Activated CD4-positive, alpha-beta T cell treated with anti-CD3 and anti-CD28 coated beads, Interleukin-2, amount 50 U/mL, for 16 hours (primary cell): ENCODE measurements at regions not wholly inside any gene's neighbourhood (a gene's known extent, or its start where the extent isn't known, plus 50 kb on each side); places are given as distances from the start of the nearest gene placed in this dataset.

Experiments
- DNase-seq: peaks from one replicate; pipeline ENCODE4 v3.0.0-alpha.2; 2020

- no peak for DNase-seq
Measured at GRCh38 chr10:42973870-42974692, 102.8 kb upstream of the RET start.

- no peak for DNase-seq
Measured at GRCh38 chr10:42974693-42975002, 102.2 kb upstream of the RET start.

- no peak for DNase-seq
Measured at GRCh38 chr10:42975005-42975493, 101.8 kb upstream of the RET start.

- DNase-seq, result no peak
Measured at GRCh38 chr10:42975558-42976340, 101.1 kb upstream of the RET start.

GRCh38 chr10:42976351-42977031, 100.4 kb upstream of the RET start:
- DNase-seq, result no peak

GRCh38 chr10:42977032-42977416, 99.8 kb upstream of the RET start:
- no peak for DNase-seq

GRCh38 chr10:42979181-42979580, 97.7 kb upstream of the RET start:
- DNase-seq, result no peak

GRCh38 chr10:42979721-42980467, 97.0 kb upstream of the RET start:
- no peak for DNase-seq

- DNase-seq, result no peak
Measured at GRCh38 chr10:42980553-42981357, 96.1 kb upstream of the RET start.

GRCh38 chr10:42981358-42982236, 95.3 kb upstream of the RET start:
- no peak for DNase-seq

GRCh38 chr10:42982891-42983506, 93.9 kb upstream of the RET start:
- no peak for DNase-seq

GRCh38 chr10:42983591-42983990, 93.3 kb upstream of the RET start:
- DNase-seq, result no peak

GRCh38 chr10:42984035-42984610, 92.7 kb upstream of the RET start:
- no peak for DNase-seq

GRCh38 chr10:42984761-42985325, 92.0 kb upstream of the RET start:
- DNase-seq, result no peak

- no peak for DNase-seq
Measured at GRCh38 chr10:42985436-42986316, 91.2 kb upstream of the RET start.

- DNase-seq, result no peak
Measured at GRCh38 chr10:42986633-42987032, 90.2 kb upstream of the RET start.

GRCh38 chr10:42987121-42987541, 89.7 kb upstream of the RET start:
- DNase-seq, result no peak

GRCh38 chr10:42987575-42987974, 89.3 kb upstream of the RET start:
- DNase-seq, result no peak

- DNase-seq, result no peak
Measured at GRCh38 chr10:42988069-42988468, 88.8 kb upstream of the RET start.
